Nephron (organoid): ENCODE measurements at regions not wholly inside any gene's neighbourhood (a gene's known extent, or its start where the extent isn't known, plus 50 kb on each side); places are given as distances from the start of the nearest gene placed in this dataset.

ENCODE experiments used
- H3K27ac Mint-ChIP-seq, 3 experiments: 2 replicates each; pipeline ENCODE4 v1.8.0; 2020; ENCODE audit warnings: mixed read lengths in 3 of 3, mild to moderate bottlenecking in 2 of 3, moderate library complexity in 1 of 3
- H3K27me3 Mint-ChIP-seq: 2 replicates; pipeline ENCODE4 v1.8.0; 2021; ENCODE audit warnings: low read depth, mild to moderate bottlenecking, moderate library complexity, mixed read lengths
- H3K36me3 Mint-ChIP-seq: 2 replicates; pipeline ENCODE4 v1.8.0; 2020; ENCODE audit warnings: low read depth, mixed read lengths
- H3K4me1 Mint-ChIP-seq: 2 replicates; pipeline ENCODE4 v1.8.0; 2020; ENCODE audit warnings: mixed read lengths
- H3K4me3 Mint-ChIP-seq, 3 experiments: 2 replicates each; pipeline ENCODE4 v1.8.0; 2020; ENCODE audit warnings: mild to moderate bottlenecking in 3 of 3, mixed read lengths in 3 of 3, moderate library complexity in 2 of 3
- H3K9me3 Mint-ChIP-seq: 2 replicates; pipeline ENCODE4 v1.8.0; 2020; ENCODE audit warnings: mixed read lengths
- CTCF ChIP-seq, 3 experiments: fragments of 200-600 bp; sonication (generic); IDR thresholded peaks; one replicate each; pipeline ENCODE4 v1.5.0; 2021; ENCODE audit warnings: antibody characterized with exemption in 3 of 3; ENCODE audit not compliant: unreplicated experiment in 3 of 3

DNA sequence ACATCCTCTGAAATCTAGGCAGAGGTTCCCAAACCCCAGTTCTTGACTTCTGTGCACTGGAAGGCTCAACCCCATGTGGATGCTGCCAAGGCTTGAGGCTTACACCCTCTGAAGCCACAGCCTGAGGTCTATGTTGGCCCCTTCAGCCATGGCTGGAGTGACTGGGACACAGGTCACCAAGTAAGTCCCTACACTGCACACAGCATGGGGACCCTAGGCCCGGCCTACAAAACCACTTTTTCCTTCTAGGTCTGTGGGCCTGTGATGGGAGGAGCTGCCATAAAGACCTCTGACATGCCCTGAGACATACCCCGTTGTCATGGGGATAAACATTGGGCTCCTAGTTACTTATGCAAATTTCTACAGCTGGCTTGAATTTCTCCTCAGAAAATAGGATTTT lies 418.8 kb upstream of the CCNH start:
- H3K4me1 Mint-ChIP-seq: peaks cover 13% of the 10 kb centered on the region
- no peak overlapping the region for H3K27ac Mint-ChIP-seq
- no peaks in the 10 kb centered on the region for H3K27me3 Mint-ChIP-seq
- no peak overlapping the region for H3K4me3 Mint-ChIP-seq
- no peaks in the 10 kb centered on the region for H3K36me3 Mint-ChIP-seq
- peaks cover 15% of the 10 kb centered on the region for H3K9me3 Mint-ChIP-seq
- no peak for TF ChIP-seq CTCF (IDR thresholded peaks at IDR 0.05; ENCODE audit: unreplicated experiment in 3 of 3)

GRCh38 chr5:87829217-87829551 lies 416.5 kb upstream of the CCNH start:
- Mint-ChIP-seq H3K9me3 (peaks cover 13% of the 10 kb centered on the region), H3K36me3 (no peaks in the 10 kb centered on the region), H3K4me3 (no peak overlapping the region), H3K27ac (no peak overlapping the region), H3K4me1 (peaks cover 13% of the 10 kb centered on the region), H3K27me3 (no peaks in the 10 kb centered on the region)
- no peak for TF ChIP-seq CTCF (IDR thresholded peaks at IDR 0.05; ENCODE audit: unreplicated experiment in 3 of 3)

- Mint-ChIP-seq H3K36me3 (no peaks in the 10 kb centered on the region), H3K27me3 (no peaks in the 10 kb centered on the region), H3K4me3 (no peak overlapping the region), H3K27ac (no peak overlapping the region), H3K9me3 (peaks cover 13% of the 10 kb centered on the region), H3K4me1 (peaks cover 13% of the 10 kb centered on the region)
- TF ChIP-seq CTCF (IDR thresholded peaks at IDR 0.05; ENCODE audit: unreplicated experiment in 3 of 3): no peak
These were observed 416.0 kb upstream of the CCNH start for GRCh38 chr5:87828545-87829216.

GRCh38 chr5:87827539-87827938 lies 414.8 kb upstream of the CCNH start:
- H3K36me3 Mint-ChIP-seq: no peaks in the 10 kb centered on the region
- H3K4me3 Mint-ChIP-seq: no peak overlapping the region
- no peaks in the 10 kb centered on the region for H3K27me3 Mint-ChIP-seq
- TF ChIP-seq CTCF (IDR thresholded peaks at IDR 0.05; ENCODE audit: unreplicated experiment in 3 of 3): no peak
- peaks cover 13% of the 10 kb centered on the region for H3K4me1 Mint-ChIP-seq
- H3K9me3 Mint-ChIP-seq: peaks cover 8% of the 10 kb centered on the region
- no peak overlapping the region for H3K27ac Mint-ChIP-seq

DNA sequence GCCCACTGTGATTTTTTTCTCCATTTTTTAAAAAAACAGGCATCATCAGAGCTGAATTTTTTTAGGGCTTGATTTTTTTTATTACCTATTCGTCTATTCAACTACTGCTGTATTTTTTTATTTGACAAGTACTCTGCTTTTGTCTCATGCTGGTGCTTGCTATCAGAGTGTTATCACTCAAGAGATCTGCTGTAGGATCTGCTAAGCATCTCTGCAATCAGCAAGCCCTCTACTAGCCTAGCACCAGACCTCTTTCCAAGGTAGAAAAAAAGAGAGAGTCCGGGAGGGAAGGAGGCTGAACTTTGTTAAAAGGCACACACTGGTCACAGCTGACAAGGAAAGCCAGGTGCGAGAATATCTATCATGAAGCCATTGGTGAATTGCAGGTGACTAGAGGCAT lies 413.8 kb upstream of the CCNH start:
- peaks cover 2% of the 10 kb centered on the region for H3K9me3 Mint-ChIP-seq

More for the DNA sequence above, 413.8 kb upstream of the CCNH start:
- no peak for TF ChIP-seq CTCF (IDR thresholded peaks at IDR 0.05; ENCODE audit: unreplicated experiment in 3 of 3)
- Mint-ChIP-seq H3K36me3 (no peaks in the 10 kb centered on the region), H3K27ac (no peak overlapping the region), H3K4me3 (no peak overlapping the region), H3K4me1 (peaks cover 13% of the 10 kb centered on the region), H3K27me3 (no peaks in the 10 kb centered on the region)
